Transverse colon (tissue), 4 donors: ENCODE measurements at regions not wholly inside any gene's neighbourhood (a gene's known extent, or its start where the extent isn't known, plus 50 kb on each side); places are given as distances from the start of the nearest gene placed in this dataset.

Experiments used
- CTCF ChIP-seq, 5 experiments: fragments of 200-600 bp in 3 of 5; fragments of 450-650 bp in 2 of 5; sonication (generic) in 3 of 5; IDR thresholded peaks; 1 replicate in 2 of 5; 2 replicates in 3 of 5; pipeline ENCODE4 v1.5.1; 2016 to 2017; ENCODE audit warnings: antibody characterized with exemption in 5 of 5, inconsistent platforms in 3 of 5, mild to moderate bottlenecking in 2 of 5, moderate library complexity in 1 of 5
- EP300 ChIP-seq: sonication (generic); formaldehyde crosslinking; IDR thresholded peaks from one replicate; pipeline ENCODE4 v1.6.1; 2017; ENCODE audit warnings: antibody characterized with exemption, low read depth
- POLR2A ChIP-seq: fragments of 450-650 bp; IDR thresholded peaks from one replicate; pipeline ENCODE4 v1.6.1; 2016; ENCODE audit warnings: antibody characterized with exemption, mild to moderate bottlenecking, moderate library complexity
- POLR2AphosphoS5 ChIP-seq, 3 donors: sonication (generic); formaldehyde crosslinking; IDR thresholded peaks; one replicate each; pipeline ENCODE4 v1.6.1; 2016; ENCODE audit warnings: antibody characterized with exemption in 3 of 3

GRCh38 chr12:125503128-125503527, 437.9 kb downstream of the AACS start:
- TF ChIP-seq CTCF (IDR thresholded peaks at IDR 0.05): no peak
- TF ChIP-seq POLR2AphosphoS5 (IDR thresholded peaks at IDR 0.05): no peak
- no peak for TF ChIP-seq EP300
- no peak for TF ChIP-seq POLR2A
